Muscle of leg (tissue), 3 donors: ENCODE measurements at regions not wholly inside any gene's neighbourhood (a gene's known extent, or its start where the extent isn't known, plus 50 kb on each side); places are given as distances from the start of the nearest gene placed in this dataset.
"Not testable (repeated sequence)": the region's sequence is repeated elsewhere in the genome, so short reads cannot be mapped to it uniquely, and the experiment has no call there.

ENCODE experiments used
- DNase-seq: peaks from one replicate; pipeline ENCODE4 v3.0.0; 2013
- H3K27ac ChIP-seq: one replicate; pipeline ENCODE4 v1.5.1; 2013; ENCODE audit warnings: mild to moderate bottlenecking, low read length, control low read depth
- H3K27me3 ChIP-seq: one replicate; pipeline ENCODE4 v1.6.1; 2013; ENCODE audit warnings: low read length; ENCODE audit not compliant: control insufficient read depth, insufficient read depth
- H3K36me3 ChIP-seq: one replicate; pipeline ENCODE4 v1.6.1; 2013; ENCODE audit warnings: low read length; ENCODE audit not compliant: control insufficient read depth, insufficient read depth
- H3K4me1 ChIP-seq: one replicate; pipeline ENCODE4 v1.6.1; 2013; ENCODE audit warnings: low read length; ENCODE audit not compliant: control insufficient read depth, insufficient read depth
- H3K4me3 ChIP-seq: one replicate; pipeline ENCODE4 v1.5.1; 2013; ENCODE audit warnings: low read length, control low read depth
- H3K9me3 ChIP-seq: replicated peaks from 2 replicates; pipeline ENCODE4 v1.6.1; 2013; ENCODE audit warnings: low read depth, low read length; ENCODE audit not compliant: control insufficient read depth
- WGBS: methylation state at CpG from one replicate; pipeline ENCODE4 v1.1.5; 2013; ENCODE audit warnings: missing lambda C conversion rate; ENCODE audit not compliant: insufficient coverage; 5-methylcytosine and 5-hydroxymethylcytosine counted together

DNA sequence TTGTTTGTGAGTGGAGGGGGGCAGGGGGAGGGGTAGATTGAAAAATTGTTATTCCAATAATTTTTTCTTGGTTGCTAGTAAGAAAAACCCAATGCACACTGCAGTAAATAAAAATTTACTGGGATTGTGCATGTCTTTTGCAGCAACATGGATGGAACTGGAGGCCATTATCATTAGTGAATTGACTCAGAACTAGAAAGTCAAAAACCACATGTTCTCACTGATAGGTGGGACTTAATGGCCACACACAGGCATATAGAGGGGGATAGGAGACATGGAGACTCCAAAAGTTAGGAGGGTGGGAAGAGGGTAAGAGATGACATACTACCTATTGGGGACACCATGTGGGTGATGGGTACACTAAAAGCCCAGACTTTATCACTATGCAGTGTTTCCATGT, 67.2 kb downstream of the BUB3 start:
- no peaks in the 10 kb centered on the region for H3K27me3 ChIP-seq

DNA sequence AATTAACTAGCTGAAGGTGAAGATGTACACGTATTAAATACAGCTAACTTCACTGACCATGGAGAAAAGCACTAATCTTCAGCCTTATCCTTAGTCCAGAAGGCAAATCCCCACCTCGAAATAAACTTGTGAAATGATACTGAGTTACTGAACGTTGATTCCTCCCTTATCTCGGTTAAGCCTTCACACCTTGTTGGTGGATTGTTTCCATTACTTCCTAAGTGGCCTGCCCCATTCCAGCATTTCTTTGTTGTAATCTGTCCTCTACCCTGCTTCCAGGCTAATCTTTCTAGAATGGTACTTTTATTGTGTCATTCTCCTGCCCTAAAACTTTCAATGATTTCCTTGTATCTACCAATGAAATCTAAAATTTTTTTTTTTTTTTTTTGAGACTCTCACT, 68.6 kb downstream of the BUB3 start:
- no peaks in the 10 kb centered on the region for H3K9me3 ChIP-seq
- DNase-seq: no peak
- H3K4me3 ChIP-seq: no peak overlapping the region
- 71% methylated on average over 2 of the region's 4 CpGs for WGBS
- H3K27me3 ChIP-seq: no peaks in the 10 kb centered on the region
- no peaks in the 10 kb centered on the region for H3K4me1 ChIP-seq
- H3K36me3 ChIP-seq: no peaks in the 10 kb centered on the region
- no peak overlapping the region for H3K27ac ChIP-seq

More for the DNA sequence above, 67.2 kb downstream of the BUB3 start:
- H3K4me1 ChIP-seq: no peaks in the 10 kb centered on the region
- H3K9me3 ChIP-seq: no peaks in the 10 kb centered on the region
- no peaks in the 10 kb centered on the region for H3K36me3 ChIP-seq
- no peak overlapping the region for H3K4me3 ChIP-seq
- H3K27ac ChIP-seq: no peak overlapping the region
- no peak for DNase-seq

DNA sequence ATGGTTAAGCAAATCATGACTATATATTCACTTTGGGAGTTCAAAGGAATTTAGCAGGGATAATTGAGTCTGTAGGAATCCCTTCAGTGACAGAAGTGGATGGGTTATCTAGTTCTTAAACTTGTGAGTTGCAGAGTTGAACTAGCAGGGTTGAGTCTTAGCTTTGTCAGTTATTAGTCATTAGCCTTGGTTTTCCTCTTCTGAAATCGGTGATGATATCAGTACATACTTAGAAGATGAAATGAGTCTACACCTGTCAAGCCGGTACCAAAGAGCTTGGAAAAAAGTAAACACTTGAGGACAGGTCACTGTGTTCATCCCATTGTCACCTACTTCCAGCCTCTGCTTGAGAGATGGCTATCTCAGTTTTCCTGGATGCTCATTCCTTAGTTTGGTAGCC, 73.5 kb downstream of the BUB3 start:
- no peaks in the 10 kb centered on the region for H3K9me3 ChIP-seq
- no peaks in the 10 kb centered on the region for H3K4me1 ChIP-seq
- H3K27ac ChIP-seq: no peak overlapping the region
- 100% methylated on average over 2 of the region's 2 CpGs for WGBS
- DNase-seq: no peak
- no peaks in the 10 kb centered on the region for H3K36me3 ChIP-seq
- no peak overlapping the region for H3K4me3 ChIP-seq
- no peaks in the 10 kb centered on the region for H3K27me3 ChIP-seq

DNA sequence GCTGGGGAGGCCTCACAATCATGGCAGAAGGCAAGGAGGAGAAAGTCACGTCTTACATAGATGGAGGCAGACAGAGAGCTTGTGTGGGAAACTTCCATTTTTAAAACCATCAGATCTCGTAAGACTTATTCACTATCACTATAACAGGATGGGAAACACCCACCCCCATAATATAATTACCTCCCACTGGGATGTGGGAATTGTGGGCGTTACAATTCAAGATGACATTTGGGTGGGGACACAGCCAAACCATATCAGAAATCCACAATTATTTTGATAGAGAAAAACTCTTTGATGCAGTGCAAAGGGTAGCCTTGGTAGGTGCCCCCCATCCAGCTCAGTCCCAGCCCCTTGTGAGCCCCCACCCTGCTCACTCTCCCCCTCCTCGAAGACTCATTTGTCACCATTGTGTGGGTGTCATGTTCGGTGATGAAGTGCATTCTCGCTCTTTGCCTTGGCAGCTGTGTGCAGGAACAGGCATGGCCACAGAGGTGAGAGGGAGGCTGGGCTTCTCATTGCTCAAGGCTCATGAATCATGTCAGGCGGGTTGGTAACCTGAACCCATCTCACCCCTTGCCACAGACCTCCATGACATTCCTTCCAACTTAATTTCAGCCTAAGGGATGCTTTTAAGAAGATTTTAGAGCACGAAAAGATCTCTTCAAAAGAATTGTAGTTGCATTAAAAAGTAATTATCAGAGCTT, 75.9 kb downstream of the BUB3 start:
- no peak for DNase-seq
- no CpG with 5 or more reads among the region's 8 CpGs for WGBS
- no peaks in the 10 kb centered on the region for H3K27me3 ChIP-seq

DNA sequence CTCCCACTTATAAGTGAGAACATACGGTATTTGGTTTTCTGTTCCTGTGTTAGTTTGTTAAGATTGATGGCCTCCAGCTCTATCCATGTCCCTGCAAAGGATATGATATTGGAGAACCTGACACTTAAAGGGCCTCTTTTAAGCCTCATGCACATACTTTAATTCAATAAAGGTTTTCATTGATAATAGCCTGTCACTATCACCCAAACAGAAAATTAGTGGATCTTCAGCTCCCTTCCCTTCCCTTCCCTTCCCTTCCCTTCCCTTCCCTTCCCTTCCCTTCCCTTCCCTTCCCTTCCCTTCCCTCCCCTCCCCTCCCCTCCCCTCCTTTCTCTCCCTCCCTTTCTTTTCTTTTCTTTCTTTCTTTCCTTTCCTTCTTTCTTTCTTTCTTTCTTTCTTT, 78.7 kb downstream of the BUB3 start:
- not testable (repeated sequence) for H3K4me3 ChIP-seq, H3K9me3 ChIP-seq, H3K4me1 ChIP-seq, H3K27ac ChIP-seq, H3K27me3 ChIP-seq, DNase-seq, H3K36me3 ChIP-seq
- no CpG with 5 or more reads among the region's 1 CpG for WGBS

More for the DNA sequence above, 75.9 kb downstream of the BUB3 start:
- H3K4me3 ChIP-seq: no peak overlapping the region
- H3K4me1 ChIP-seq: no peaks in the 10 kb centered on the region
- no peak overlapping the region for H3K27ac ChIP-seq
- H3K36me3 ChIP-seq: no peaks in the 10 kb centered on the region
- H3K9me3 ChIP-seq: peaks cover 5% of the 10 kb centered on the region

DNA sequence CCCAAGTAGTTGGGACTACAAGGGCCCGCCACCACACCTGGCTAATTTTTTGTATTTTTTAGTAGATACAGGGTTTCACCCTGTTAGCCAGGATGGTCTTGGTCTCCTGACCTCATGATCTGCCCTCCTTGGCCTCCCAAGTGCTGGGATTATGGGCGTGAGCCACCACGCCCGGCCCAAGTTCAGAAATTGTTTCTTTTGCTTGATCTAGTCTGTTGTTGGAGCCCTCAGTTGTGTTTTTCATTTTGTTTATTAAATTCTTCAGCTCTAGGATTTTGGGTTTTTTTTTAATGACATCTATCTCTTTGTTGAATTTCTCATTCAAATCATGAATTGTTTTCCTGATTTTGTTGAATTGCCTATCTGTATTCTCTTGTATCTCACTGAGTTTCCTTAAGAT, 80.8 kb downstream of the BUB3 start:
- WGBS: 100% methylated on average over 1 of the region's 4 CpGs
- not testable (repeated sequence) for H3K4me3 ChIP-seq

DNA sequence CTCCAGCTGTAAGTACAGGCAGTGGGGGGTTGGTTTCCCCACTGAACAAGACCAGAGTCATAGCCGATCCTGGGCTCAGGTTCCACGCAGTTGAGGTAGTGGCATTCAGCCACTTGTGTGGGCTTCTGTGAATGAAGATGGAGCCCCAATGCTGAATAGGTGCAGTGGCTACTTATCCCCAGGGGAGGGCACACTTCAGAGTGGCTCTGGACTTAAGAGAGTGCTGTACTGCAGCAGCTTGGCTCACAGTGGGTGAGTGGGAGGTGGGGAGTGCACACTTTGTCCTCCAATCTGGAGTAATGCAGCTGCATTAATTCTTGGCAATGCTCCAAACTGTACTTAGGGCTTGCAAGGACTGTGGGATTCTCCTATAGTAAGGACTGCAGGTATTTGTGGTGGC, 81.9 kb downstream of the BUB3 start:
- peaks cover 7% of the 10 kb centered on the region for H3K9me3 ChIP-seq
- H3K36me3 ChIP-seq: no peaks in the 10 kb centered on the region
- H3K27me3 ChIP-seq: no peaks in the 10 kb centered on the region
- WGBS: 79% methylated on average over 2 of the region's 2 CpGs
- no peaks in the 10 kb centered on the region for H3K4me1 ChIP-seq
- peak; percentile 6 for DNase-seq
- H3K27ac ChIP-seq: no peak overlapping the region
- H3K4me3 ChIP-seq: no peak overlapping the region

More for the DNA sequence above, 80.8 kb downstream of the BUB3 start:
- not testable (repeated sequence) for H3K27me3 ChIP-seq, H3K4me1 ChIP-seq, H3K36me3 ChIP-seq, H3K27ac ChIP-seq, H3K9me3 ChIP-seq, DNase-seq

DNA sequence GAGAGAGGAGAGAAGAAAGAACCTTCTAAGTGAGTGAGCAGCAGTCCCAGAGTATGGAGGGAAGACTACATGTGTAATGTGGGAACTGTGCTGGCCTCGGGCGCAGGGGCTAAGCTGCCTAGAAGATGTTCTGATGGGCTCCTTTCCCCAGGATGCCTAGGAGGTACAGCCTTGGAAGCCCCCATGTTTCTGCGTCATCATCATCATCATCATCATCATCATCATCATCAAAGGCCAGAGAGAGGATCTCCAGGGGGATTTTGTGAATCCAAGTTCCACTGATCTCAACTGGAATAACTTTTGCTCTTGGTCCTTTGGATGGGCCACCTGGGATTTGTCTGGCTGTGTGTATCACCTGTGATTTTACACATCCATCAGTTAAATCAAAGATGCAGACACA, 86.0 kb downstream of the BUB3 start:
- no peak for DNase-seq
- 60% methylated on average over 1 of the region's 3 CpGs for WGBS
- Histone ChIP-seq H3K27ac (no peak overlapping the region), H3K9me3 (peaks cover 2% of the 10 kb centered on the region), H3K36me3 (no peaks in the 10 kb centered on the region), H3K4me3 (no peak overlapping the region), H3K4me1 (no peaks in the 10 kb centered on the region), H3K27me3 (no peaks in the 10 kb centered on the region)

DNA sequence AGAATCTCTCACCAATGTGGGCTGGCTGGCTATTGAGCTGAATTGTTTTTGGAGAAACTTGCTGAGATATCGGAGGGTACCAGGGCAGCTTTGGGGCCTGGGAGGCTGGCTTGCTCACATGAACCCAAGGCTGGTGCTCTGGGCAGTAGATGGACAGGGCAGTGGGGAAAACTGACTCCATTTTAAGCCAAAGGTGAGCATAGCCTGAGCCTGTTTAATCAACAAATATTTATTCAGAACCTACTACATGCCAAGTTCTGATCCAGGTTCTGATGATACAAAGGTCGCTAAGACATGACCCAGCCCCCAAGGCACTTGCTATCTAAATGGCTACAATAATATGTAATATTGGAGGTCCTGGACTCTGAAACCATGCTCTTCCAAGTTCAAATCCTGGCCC, 86.6 kb downstream of the BUB3 start:
- no peak overlapping the region for H3K4me3 ChIP-seq
- no peak for DNase-seq
- WGBS: no CpG with 5 or more reads among the region's 2 CpGs
- H3K27me3 ChIP-seq: no peaks in the 10 kb centered on the region
- H3K4me1 ChIP-seq: no peaks in the 10 kb centered on the region
- peaks cover 2% of the 10 kb centered on the region for H3K9me3 ChIP-seq
- no peaks in the 10 kb centered on the region for H3K36me3 ChIP-seq
- H3K27ac ChIP-seq: no peak overlapping the region

DNA sequence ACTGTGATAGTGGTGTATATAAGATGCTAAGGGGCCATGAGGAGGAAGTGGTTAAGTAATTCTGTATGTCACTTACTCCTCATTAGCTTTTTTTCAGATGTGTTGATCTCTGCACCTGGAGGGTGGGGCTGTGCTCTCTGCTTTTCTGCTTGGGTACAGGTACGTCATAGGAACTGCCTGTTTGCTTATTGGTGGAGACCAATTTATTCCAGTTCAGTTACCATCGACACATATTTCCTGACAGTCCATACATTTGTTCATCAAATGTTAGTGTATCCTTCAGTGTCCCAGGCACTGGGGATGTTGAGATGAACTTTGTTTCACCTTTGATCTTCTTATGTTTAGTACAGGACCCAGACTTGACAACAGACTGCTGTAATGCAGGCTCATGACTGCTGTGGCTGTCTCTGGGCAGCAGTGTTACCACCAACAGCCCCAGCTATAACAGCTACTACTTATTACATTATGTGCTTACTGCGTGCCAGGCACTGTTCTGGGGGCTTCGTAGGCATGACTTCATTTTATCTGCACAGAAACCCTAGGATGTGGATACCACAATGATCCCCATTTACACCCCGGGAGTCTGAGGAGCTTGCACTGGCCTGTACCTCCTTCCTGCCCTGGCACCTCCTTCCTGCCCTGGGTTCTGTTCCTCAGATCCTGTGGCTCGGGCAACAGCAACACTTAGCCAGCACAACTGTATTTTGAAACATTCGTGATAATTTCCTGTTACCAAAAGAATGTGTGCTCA, 87.4 kb downstream of the BUB3 start:
- Histone ChIP-seq H3K4me3 (no peak overlapping the region), H3K27ac (no peak overlapping the region), H3K27me3 (no peaks in the 10 kb centered on the region), H3K9me3 (no peaks in the 10 kb centered on the region), H3K4me1 (no peaks in the 10 kb centered on the region), H3K36me3 (no peaks in the 10 kb centered on the region)
- 77% methylated on average over 4 of the region's 7 CpGs for WGBS
- no peak for DNase-seq
